Hematopoietic multipotent progenitor cell treated with erythropoietin and hydrocortisone succinate and interleukin-3 and kit ligand, for 6 days (in vitro differentiated cells): ENCODE measurements at regions not wholly inside any gene's neighbourhood (a gene's known extent, or its start where the extent isn't known, plus 50 kb on each side); places are given as distances from the start of the nearest gene placed in this dataset.

ENCODE experiments used
- DNase-seq: peaks from one replicate; pipeline ENCODE4 v3.0.0-alpha.2; 2015

- DNase-seq = no peak
Observed at GRCh38 chrX:39189431-39189830, 388.2 kb downstream of the MID1IP1 start.

- DNase-seq = no peak
Observed at GRCh38 chrX:39194673-39195072, 393.4 kb downstream of the MID1IP1 start.

DNA sequence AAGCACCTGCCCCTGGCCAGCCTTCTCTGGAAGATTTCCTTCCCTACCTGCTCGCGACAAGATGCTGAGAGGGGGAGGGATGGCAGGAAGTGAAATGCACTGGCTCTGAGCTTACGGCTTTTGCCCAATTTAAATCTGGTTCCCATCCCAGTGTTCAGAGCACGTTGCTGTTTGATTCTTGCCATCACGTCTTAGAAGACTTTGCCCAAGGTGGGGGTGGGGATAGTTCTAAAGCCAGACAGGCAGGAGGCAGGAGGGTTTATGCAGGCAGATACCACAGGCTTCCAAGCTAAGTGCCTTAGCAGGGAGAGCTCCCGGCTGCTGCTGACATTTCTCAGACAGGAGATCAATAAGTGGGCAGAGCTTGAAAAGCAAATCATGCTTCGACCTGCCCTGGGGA, 393.9 kb downstream of the MID1IP1 start:
- DNase-seq = no peak

DNA sequence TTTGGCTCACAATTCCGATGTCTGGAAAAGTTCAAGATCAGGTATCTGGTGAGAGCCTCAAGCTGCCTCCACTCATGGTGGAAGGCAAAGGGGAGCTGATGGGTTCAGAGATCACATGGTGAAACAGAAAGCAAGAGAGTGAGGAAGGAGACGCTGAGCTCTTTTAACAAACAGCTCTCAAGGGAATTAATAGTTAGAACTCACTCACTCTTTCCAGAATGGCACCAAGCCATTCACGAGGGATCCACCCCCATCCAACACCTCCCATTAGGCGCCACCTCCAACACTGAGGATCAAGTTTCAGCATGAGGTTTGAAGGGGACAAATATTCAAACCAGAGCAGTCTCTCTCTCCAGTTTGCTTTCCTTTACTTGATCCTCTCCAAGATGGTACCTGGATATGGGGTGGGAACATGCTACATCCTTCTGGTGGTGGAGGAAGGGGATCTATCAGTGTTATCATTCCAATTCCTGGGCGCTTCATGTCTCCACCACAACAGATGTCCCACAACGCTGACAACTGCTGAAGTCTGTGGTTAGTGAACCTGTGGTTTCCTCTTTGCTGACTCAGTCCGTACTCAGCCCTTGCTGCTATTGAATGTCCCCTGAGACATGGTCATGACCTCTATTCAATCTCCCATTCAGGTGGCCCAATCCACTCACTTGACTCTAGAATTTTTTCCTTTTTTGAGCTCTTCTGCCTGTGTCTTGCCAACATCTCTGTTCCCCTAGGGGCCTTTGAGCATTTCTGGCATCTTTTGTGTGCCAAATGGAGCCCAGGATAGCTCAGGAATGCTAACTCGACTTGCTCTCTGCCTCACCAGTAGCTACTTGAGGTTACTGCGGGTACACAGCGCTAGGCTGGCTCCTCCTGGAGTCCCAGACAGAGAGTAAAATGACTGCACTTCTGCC, 395.2 kb downstream of the MID1IP1 start:
- peak; percentile 85 for DNase-seq

- DNase-seq = no peak
Observed at GRCh38 chrX:39199429-39199828, 398.2 kb downstream of the MID1IP1 start.

DNA sequence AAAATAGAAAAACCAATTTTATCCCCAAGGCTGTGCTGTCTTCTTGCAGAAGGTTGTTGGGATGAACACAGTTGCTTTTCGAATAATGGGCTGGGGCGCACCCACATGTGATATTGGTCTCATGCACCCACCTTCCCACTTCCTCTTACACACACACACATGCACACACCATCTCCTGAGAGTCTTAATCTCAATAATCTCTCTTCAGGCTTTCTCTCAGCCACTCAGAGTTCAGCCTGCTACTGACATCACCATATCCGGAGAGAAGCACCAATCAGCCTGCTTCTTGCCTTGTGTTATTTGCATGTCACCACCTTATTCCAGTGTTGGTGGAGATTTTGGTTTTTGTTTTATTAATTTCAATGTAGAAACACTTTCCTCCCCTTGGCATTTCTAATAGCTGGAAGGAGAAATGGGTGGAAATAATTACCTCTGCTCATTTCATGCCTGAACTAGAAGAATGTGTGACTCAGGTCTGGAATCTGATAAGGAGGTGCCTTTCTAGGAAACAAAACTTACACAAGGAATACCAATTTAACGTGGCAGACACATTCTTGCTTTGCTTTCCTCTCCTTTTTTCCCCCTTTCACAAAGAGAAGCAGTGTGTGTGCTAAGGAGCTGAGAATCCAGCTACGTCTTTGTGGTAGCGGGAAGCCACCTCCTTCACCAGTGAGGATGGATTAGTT, 400.2 kb downstream of the MID1IP1 start:
- DNase-seq = peak; percentile 32

DNA sequence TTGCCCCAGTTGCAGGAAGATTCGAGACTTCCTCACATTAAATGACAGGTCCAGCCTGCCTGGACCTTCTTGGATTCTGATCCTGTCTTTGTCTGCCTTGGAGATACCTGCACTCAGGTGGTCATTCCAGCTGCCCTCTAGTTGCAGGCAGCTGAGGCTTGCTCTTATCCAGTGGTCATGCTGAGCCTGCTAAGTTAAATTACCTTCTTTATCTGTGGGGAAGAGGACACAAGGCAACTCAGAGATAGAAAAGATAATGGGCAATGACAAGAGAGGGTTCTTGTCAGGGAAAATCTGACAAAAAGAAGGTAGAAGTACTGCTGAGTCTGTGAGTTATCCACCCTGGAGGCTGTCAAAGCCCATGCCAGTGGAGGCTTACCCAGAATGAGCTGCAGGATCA, 401.4 kb downstream of the MID1IP1 start:
- no peak for DNase-seq

DNA sequence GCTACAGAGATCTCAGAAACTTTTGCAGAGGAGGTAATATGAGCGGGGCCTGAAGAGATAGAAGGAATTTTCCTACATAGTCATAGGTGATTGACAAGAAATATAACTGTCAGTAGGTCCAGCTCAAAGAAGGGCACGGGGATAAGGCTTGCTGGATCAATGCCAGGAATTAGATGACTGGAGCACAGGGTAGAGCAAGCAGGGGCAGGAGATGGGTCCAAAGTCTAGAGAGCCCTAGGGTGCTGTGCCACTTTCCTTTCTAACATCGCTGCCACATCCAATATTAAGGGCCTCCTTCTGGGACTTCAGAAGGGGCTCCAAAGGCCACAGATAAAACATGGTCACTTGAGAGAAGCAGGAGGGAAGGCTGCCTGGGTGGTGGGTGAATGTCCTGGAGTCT, 402.2 kb downstream of the MID1IP1 start:
- peak; percentile 8 for DNase-seq

DNA sequence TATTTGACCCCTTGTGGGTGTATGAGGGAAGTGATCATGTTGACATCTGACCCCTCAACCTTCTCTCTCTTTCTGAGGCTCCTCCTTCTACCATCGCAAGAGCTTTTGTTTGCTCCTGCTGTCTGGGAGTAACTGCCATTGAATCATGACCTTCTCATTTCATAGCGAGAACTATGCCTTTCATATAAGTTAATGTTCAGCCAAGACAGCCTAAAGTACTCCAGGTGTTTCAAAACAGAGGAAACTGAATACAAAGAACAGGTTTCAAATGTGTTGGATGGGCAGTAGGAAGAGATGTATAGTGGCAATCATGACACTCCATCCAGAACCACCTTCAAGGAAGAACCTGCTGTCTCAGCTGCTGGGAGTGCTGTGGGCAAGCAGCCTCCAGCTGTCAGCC, 403.1 kb downstream of the MID1IP1 start:
- no peak for DNase-seq

DNA sequence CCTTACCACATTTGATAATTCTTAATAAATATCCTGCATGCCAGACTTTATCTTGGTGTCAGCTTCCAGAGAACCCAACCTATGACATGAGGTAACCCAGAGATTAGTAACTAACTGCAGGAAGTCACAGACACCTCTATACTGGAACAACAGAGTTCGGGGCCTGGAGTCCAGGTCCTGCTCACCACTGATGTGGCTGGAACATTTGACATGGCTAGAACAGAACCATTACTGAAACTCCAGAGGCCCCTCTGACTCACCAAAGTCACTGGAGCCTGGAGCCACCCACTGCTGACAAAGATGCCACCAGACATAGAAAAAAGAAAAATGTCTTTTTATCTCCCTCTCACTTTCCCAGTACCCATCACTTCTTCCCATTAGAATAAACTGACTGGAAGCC, 403.7 kb downstream of the MID1IP1 start:
- no peak for DNase-seq

DNA sequence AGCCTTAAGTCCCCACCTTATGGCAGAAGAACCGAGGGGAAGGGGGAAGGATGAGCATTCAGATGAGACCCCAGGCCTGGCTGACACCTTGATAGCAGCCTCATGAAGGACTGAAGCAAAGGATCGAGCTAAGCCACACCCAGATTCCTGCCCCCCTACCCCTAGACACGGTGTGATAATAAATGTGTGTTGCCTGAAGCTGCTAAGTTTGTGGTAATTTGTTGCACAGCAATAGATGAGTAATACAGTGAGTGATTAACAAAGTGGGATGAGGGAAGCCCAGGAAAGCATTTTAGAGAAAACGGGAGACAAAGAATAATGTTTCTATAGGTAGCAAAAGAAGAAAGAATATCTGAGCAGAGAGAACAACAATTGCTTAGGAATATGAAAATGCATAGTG, 404.2 kb downstream of the MID1IP1 start:
- DNase-seq = no peak

- DNase-seq = no peak
Observed at GRCh38 chrX:39206399-39207145, 405.3 kb downstream of the MID1IP1 start.

DNA sequence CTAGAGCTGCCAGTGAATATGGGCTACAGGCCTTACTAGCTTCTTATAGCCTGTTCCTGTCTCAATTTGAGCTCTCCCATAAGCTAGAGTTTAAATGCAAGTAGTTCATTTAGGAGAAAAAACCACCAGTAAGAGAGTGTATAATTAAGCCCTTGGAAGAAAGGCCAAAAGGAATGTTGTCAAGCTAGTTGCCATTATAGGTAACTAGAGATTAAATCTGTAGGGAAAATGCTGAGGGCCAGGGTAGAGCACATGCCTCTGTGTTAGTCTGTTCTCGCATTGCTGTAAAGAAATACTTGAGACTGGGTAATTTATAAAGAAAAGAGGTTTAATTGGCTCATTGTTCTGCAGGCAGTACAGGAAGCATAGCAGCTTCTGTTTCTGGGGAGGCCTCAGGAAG, 410.2 kb downstream of the MID1IP1 start:
- DNase-seq = no peak

GRCh38 chrX:39212456-39212855, 411.2 kb downstream of the MID1IP1 start:
- DNase-seq = no peak

DNA sequence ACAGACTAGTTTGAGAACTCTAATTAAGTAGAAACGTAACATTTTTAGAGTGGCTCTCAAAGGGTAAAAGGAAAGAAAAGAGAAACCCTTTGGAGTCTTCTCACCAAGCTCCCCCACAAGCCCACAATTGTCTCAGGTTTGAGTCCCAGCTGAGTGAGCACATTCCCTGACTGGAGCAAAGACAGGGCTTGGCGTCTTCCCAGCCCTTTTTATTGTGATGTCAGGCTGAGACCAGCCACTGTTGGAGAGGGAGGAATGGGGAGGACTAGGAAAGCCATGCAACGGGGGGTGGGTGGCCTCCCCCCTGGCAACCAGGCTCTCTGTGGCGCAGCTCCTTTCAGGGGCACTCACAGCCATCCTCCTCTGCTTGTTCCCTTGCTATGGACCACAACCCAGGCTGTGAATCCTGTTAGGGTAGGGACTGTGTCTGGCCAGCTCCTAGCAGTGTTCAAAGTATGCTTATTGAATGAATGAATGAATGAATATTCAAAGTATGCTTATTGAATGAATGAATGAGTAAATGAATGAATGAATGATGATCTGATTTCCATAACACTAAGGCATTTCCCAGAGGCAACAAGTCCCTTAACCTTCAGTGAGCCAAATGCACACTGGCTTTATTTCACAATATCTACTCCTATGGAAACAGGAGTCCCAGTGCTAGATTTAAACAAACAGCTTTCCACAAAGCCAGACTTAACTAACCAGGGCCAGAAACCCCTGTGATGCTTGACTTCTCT, 413.3 kb downstream of the MID1IP1 start:
- DNase-seq = no peak

- DNase-seq = no peak
Observed at GRCh38 chrX:39220952-39221351, 419.7 kb downstream of the MID1IP1 start.

- no peak for DNase-seq
Observed at GRCh38 chrX:39222346-39223113, 421.3 kb downstream of the MID1IP1 start.

GRCh38 chrX:39226251-39226650, 425.0 kb downstream of the MID1IP1 start:
- DNase-seq = no peak

DNA sequence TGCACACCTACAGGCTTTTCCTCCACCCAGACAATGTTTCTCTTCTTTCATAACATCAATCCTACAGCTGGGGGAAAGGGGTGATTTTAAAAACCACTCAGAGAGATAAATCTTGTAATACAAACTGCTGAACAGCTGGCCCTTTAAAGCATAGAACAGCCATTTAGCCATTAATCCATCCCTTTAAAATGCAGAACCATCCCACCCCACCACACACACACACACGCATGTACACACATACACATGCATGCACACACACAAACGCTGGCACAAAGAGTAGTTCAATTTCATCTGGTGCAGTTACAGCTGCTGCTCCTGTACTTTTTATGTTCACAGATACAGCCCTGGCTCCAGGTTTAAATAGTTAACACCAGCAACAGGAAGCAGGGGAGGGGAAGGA, 426.1 kb downstream of the MID1IP1 start:
- DNase-seq = no peak

- DNase-seq = no peak
Observed at GRCh38 chrX:39238006-39238405, 436.7 kb downstream of the MID1IP1 start.

GRCh38 chrX:39242187-39242586, 440.9 kb downstream of the MID1IP1 start:
- DNase-seq = peak; percentile 64

GRCh38 chrX:39244147-39244546, 442.9 kb downstream of the MID1IP1 start:
- DNase-seq = no peak
